ENCODE measurements at regions not wholly inside any gene's neighbourhood (a gene's known extent, or its start where the extent isn't known, plus 50 kb on each side); places are given as distances from the start of the nearest gene placed in this dataset.

DNA sequence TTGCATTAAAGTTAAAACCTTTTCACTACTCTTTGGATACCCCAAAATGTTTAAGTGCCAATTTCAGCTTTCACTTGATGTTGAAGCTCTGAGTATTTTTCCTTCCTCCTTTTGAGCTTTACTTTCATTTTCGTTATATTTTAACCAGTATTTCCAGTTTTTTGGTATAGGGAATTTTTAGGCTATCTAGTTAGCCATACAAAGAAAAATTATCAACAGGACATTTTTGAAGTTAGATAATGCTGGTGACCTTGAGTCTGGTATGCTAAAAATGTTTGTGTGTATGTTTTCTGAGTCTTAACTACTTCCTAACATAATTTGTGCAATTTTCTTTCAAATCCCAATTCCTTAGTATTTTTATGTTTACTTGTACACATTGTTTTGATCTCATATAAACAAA lies 284.8 kb downstream of the OTOL1 start:
- 17 to 19% methylated on average over 1 of the region's 1 CpG for WGBS, 2 donors
- H3K9ac ChIP-seq (ENCODE audit: insufficient read depth in 1 of 2, low read length in 2 of 2) = no peak overlapping the region
- no peak overlapping the region for H3K27ac ChIP-seq (ENCODE audit: low read depth in 1 of 2, low read length in 1 of 2)
- no peaks in the 10 kb centered on the region for H3K27me3 ChIP-seq (ENCODE audit: control insufficient read depth in 3 of 3, insufficient read depth in 3 of 3, low read length in 2 of 3)
- H3K9me3 ChIP-seq (ENCODE audit: control insufficient read depth in 4 of 4, insufficient read depth in 3 of 4, low read length in 3 of 4) = peaks cover 0 to 3% (median 1%) of the 10 kb centered on the region in 4 donors
- peaks cover 0 to 5% (median 0%) of the 10 kb centered on the region in 5 donors for H3K4me1 ChIP-seq (ENCODE audit: control insufficient read depth in 5 of 5, insufficient read depth in 5 of 5, low read length in 5 of 5)
- no peak overlapping the region for H3K4me3 ChIP-seq
- H3K36me3 ChIP-seq (ENCODE audit: control insufficient read depth in 4 of 4, insufficient read depth in 4 of 4, low read length in 4 of 4) = no peaks in the 10 kb centered on the region
- TF ChIP-seq, protein P1, sequence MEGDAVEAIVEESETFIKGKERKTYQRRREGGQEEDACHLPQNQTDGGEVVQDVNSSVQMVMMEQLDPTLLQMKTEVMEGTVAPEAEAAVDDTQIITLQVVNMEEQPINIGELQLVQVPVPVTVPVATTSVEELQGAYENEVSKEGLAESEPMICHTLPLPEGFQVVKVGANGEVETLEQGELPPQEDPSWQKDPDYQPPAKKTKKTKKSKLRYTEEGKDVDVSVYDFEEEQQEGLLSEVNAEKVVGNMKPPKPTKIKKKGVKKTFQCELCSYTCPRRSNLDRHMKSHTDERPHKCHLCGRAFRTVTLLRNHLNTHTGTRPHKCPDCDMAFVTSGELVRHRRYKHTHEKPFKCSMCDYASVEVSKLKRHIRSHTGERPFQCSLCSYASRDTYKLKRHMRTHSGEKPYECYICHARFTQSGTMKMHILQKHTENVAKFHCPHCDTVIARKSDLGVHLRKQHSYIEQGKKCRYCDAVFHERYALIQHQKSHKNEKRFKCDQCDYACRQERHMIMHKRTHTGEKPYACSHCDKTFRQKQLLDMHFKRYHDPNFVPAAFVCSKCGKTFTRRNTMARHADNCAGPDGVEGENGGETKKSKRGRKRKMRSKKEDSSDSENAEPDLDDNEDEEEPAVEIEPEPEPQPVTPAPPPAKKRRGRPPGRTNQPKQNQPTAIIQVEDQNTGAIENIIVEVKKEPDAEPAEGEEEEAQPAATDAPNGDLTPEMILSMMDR (IDR thresholded peaks at IDR 0.05; ENCODE audit: control extremely low read depth, extremely low read depth) = no peak
- ATAC-seq (ENCODE audit: insufficient read depth, low FRiP score) (no peak), DNase-seq (peak in 2 of 3 donors; percentile 23 to 30)

DNA sequence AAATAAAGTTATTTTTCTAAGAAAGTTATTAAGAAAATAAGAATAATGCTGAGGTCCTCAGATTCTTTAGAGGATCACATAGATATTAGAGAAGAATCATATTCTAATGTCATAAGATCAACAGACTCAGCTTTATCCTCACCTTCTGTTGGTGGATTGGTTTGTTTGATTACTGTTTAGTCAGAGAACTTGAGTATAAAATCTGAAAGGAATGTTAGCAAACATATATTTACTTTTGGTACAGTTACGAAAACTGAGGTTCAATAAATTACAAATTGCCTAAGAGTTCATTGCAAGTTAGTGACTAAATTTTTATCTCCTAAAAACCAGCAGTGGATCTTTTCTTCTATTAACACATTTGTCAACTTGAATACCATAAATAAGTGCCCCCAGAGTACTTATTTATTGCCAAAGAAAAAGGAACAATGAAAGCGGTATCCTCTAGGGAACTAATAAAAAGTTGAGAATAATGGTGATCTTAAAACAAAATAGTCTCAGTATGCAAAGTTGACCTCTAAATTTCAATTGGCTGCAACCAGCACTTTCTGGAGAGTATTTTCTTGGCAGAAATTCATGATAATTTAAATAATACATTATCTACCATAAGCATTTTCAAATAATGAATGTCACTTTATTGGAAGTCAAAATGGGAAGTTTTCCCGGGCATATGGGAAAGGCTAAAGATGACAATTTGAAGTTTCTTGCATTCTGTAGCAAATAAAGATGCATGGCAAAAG lies 296.8 kb downstream of the OTOL1 start:
- H3K27me3 ChIP-seq (ENCODE audit: control insufficient read depth in 3 of 3, insufficient read depth in 3 of 3, low read length in 2 of 3) = no peaks in the 10 kb centered on the region
- H3K36me3 ChIP-seq (ENCODE audit: control insufficient read depth in 4 of 4, insufficient read depth in 4 of 4, low read length in 4 of 4) = no peaks in the 10 kb centered on the region
- H3K4me1 ChIP-seq (ENCODE audit: control insufficient read depth in 5 of 5, insufficient read depth in 5 of 5, low read length in 5 of 5) = peaks cover 0 to 24% (median 0%) of the 10 kb centered on the region in 5 donors
- DNase-seq (peak in 2 of 3 donors; percentile 69 to 74), ATAC-seq (ENCODE audit: insufficient read depth, low FRiP score) (no peak)
- H3K9ac ChIP-seq (ENCODE audit: insufficient read depth in 1 of 2, low read length in 2 of 2) = no peak overlapping the region
- no peak overlapping the region for H3K27ac ChIP-seq (ENCODE audit: low read depth in 1 of 2, low read length in 1 of 2)
- TF ChIP-seq, protein P1 (IDR thresholded peaks at IDR 0.05; ENCODE audit: control extremely low read depth, extremely low read depth) = no peak
- H3K4me3 ChIP-seq = no peak overlapping the region
- H3K9me3 ChIP-seq (ENCODE audit: control insufficient read depth in 4 of 4, insufficient read depth in 3 of 4, low read length in 3 of 4) = peaks cover 0 to 4% (median 0%) of the 10 kb centered on the region in 4 donors
- WGBS, 2 donors = 82 to 88% methylated on average over 3 of the region's 3 CpGs

DNA sequence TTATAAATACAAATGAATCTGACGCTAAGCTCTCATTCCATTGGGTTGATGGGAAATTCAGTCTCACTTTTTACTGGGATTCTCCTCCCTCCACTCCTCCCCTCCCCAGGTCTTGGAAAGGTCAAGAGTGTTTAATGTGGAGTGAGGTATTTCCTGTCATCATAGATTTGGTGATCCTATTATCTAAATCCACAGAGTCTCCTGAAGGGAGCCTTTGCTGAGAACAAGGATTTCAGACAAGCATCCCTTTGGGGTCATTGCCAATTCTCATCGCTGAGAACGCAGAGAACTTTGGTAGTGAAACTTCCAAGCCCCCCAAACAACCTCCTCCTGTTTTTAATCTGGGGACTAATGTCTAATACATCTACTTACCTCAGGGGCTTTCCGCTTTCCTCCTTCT lies 297.9 kb downstream of the OTOL1 start:
- TF ChIP-seq, protein P1 (IDR thresholded peaks at IDR 0.05; ENCODE audit: control extremely low read depth, extremely low read depth) = no peak
- no peaks in the 10 kb centered on the region for H3K27me3 ChIP-seq (ENCODE audit: control insufficient read depth in 3 of 3, insufficient read depth in 3 of 3, low read length in 2 of 3)
- no peak overlapping the region for H3K9ac ChIP-seq (ENCODE audit: insufficient read depth in 1 of 2, low read length in 2 of 2)
- no peaks in the 10 kb centered on the region for H3K36me3 ChIP-seq (ENCODE audit: control insufficient read depth in 4 of 4, insufficient read depth in 4 of 4, low read length in 4 of 4)
- H3K27ac ChIP-seq (ENCODE audit: low read depth in 1 of 2, low read length in 1 of 2) = no peak overlapping the region
- H3K4me3 ChIP-seq = no peak overlapping the region
- 82 to 94% methylated on average over 4 of the region's 4 CpGs for WGBS, 2 donors
- peaks cover 0 to 4% (median 0%) of the 10 kb centered on the region in 4 donors for H3K9me3 ChIP-seq (ENCODE audit: control insufficient read depth in 4 of 4, insufficient read depth in 3 of 4, low read length in 3 of 4)
- ATAC-seq (ENCODE audit: insufficient read depth, low FRiP score) (no peak), DNase-seq (no peak)
- H3K4me1 ChIP-seq (ENCODE audit: control insufficient read depth in 5 of 5, insufficient read depth in 5 of 5, low read length in 5 of 5) = peaks cover 0 to 24% (median 0%) of the 10 kb centered on the region in 5 donors
